ENCODE measurements at regions not wholly inside any gene's neighbourhood (a gene's known extent, or its start where the extent isn't known, plus 50 kb on each side); places are given as distances from the start of the nearest gene placed in this dataset.

GRCh38 chrX:1871887-1872286 is 257.0 kb downstream of the ASMT start:
- DNase-seq (ENCODE audit: extremely low spot score, unreplicated experiment) = no peak

GRCh38 chrX:1873671-1874070 is 258.8 kb downstream of the ASMT start:
- DNase-seq (ENCODE audit: extremely low spot score, unreplicated experiment) = no peak
- Mint-ChIP-seq H3K4me1 (ENCODE audit: unreplicated experiment) (no peaks in the 10 kb centered on the region), H3K27me3 (ENCODE audit: unreplicated experiment) (no peaks in the 10 kb centered on the region), H3K36me3 (ENCODE audit: unreplicated experiment) (no peaks in the 10 kb centered on the region), H3K9me3 (ENCODE audit: unreplicated experiment) (no peaks in the 10 kb centered on the region), H3K4me3 (ENCODE audit: unreplicated experiment) (no peak overlapping the region), H3K27ac (ENCODE audit: unreplicated experiment) (no peak overlapping the region)
- no peak for TF ChIP-seq CTCF (IDR thresholded peaks at IDR 0.05)

More at GRCh38 chrX:1871887-1872286, 257.0 kb downstream of the ASMT start:
- no peaks in the 10 kb centered on the region for H3K27me3 Mint-ChIP-seq (ENCODE audit: unreplicated experiment)
- no peak for TF ChIP-seq CTCF (IDR thresholded peaks at IDR 0.05)
- no peaks in the 10 kb centered on the region for H3K9me3 Mint-ChIP-seq (ENCODE audit: unreplicated experiment)
- H3K27ac Mint-ChIP-seq (ENCODE audit: unreplicated experiment) = no peak overlapping the region
- H3K4me3 Mint-ChIP-seq (ENCODE audit: unreplicated experiment) = no peak overlapping the region
- no peaks in the 10 kb centered on the region for H3K36me3 Mint-ChIP-seq (ENCODE audit: unreplicated experiment)
- no peaks in the 10 kb centered on the region for H3K4me1 Mint-ChIP-seq (ENCODE audit: unreplicated experiment)

GRCh38 chrX:1874416-1874815 is 259.6 kb downstream of the ASMT start:
- Mint-ChIP-seq H3K4me3 (ENCODE audit: unreplicated experiment) (no peak overlapping the region), H3K27ac (ENCODE audit: unreplicated experiment) (no peak overlapping the region), H3K4me1 (ENCODE audit: unreplicated experiment) (no peaks in the 10 kb centered on the region), H3K27me3 (ENCODE audit: unreplicated experiment) (no peaks in the 10 kb centered on the region), H3K9me3 (ENCODE audit: unreplicated experiment) (no peaks in the 10 kb centered on the region), H3K36me3 (ENCODE audit: unreplicated experiment) (no peaks in the 10 kb centered on the region)
- DNase-seq (ENCODE audit: extremely low spot score, unreplicated experiment) = no peak
- TF ChIP-seq CTCF (IDR thresholded peaks at IDR 0.05) = no peak

- TF ChIP-seq CTCF (IDR thresholded peaks at IDR 0.05) = no peak
- no peak for DNase-seq (ENCODE audit: extremely low spot score, unreplicated experiment)
- H3K27me3 Mint-ChIP-seq (ENCODE audit: unreplicated experiment) = no peaks in the 10 kb centered on the region
- H3K4me1 Mint-ChIP-seq (ENCODE audit: unreplicated experiment) = no peaks in the 10 kb centered on the region
- no peaks in the 10 kb centered on the region for H3K9me3 Mint-ChIP-seq (ENCODE audit: unreplicated experiment)
- no peaks in the 10 kb centered on the region for H3K36me3 Mint-ChIP-seq (ENCODE audit: unreplicated experiment)
- no peak overlapping the region for H3K4me3 Mint-ChIP-seq (ENCODE audit: unreplicated experiment)
- no peak overlapping the region for H3K27ac Mint-ChIP-seq (ENCODE audit: unreplicated experiment)
These were observed 260.0 kb downstream of the ASMT start for GRCh38 chrX:1874899-1875298.

- H3K36me3 Mint-ChIP-seq (ENCODE audit: unreplicated experiment) = no peaks in the 10 kb centered on the region
- no peaks in the 10 kb centered on the region for H3K27me3 Mint-ChIP-seq (ENCODE audit: unreplicated experiment)
- H3K4me3 Mint-ChIP-seq (ENCODE audit: unreplicated experiment) = no peak overlapping the region
- no peaks in the 10 kb centered on the region for H3K4me1 Mint-ChIP-seq (ENCODE audit: unreplicated experiment)
- no peak for DNase-seq (ENCODE audit: extremely low spot score, unreplicated experiment)
- H3K27ac Mint-ChIP-seq (ENCODE audit: unreplicated experiment) = no peak overlapping the region
- H3K9me3 Mint-ChIP-seq (ENCODE audit: unreplicated experiment) = no peaks in the 10 kb centered on the region
- TF ChIP-seq CTCF (IDR thresholded peaks at IDR 0.05) = no peak
These were observed 261.2 kb downstream of the ASMT start for GRCh38 chrX:1876041-1876440.

Data from osteocyte (in vitro differentiated cells).